K562 (cell line): ENCODE measurements at regions not wholly inside any gene's neighbourhood (a gene's known extent, or its start where the extent isn't known, plus 50 kb on each side); places are given as distances from the start of the nearest gene placed in this dataset.

ENCODE experiments used
- ATAC-seq: fragments of 200-7000 bp; cut with Tn5 transposase; 3 replicates; pipeline ENCODE4 v1.9.1; 2020; ENCODE audit warnings: moderate library complexity
- BruUV-seq: library from RNA; stranded (reverse); fragments of 400-500 nt; replicated peaks from 2 replicates; lab custom pipeline; 2021; lab: Mats Ljungman, UMichigan
- CTCF ChIA-PET: fragments of 300-600 bp; formaldehyde crosslinking; extraction: SDS; loops from one replicate; lab custom pipeline; 2021; ENCODE audit warnings: low intra/inter-chr PET ratio; lab: Yijun Ruan, JAX
- POLR2A ChIA-PET: fragments of 300-600, 350-650 bp; sonication (Branson Sonifier 250); formaldehyde crosslinking; extraction: SDS; loops from one replicate; lab custom pipeline; 2021; ENCODE audit warnings: antibody characterized with exemption, inconsistent platforms; lab: Yijun Ruan, JAX
- DNase-seq, 4 experiments: peaks; one replicate each; pipeline versions ENCODE4 v3.0.0 to v3.0.0-alpha.2; 2011 to 2018; ENCODE audit warnings: low spot score in 3 of 4, mixed read lengths in 3 of 4; ENCODE audit errors: extremely low read depth in 1 of 4
- FAIRE-seq: peaks from 2 replicates; lab custom pipeline; 2011; peaks lifted over from hg19 to GRCh38; lab: Jason Lieb, UNC
- H2AFZ ChIP-seq: 2 replicates; pipeline ENCODE4 v1.6.0; 2011; ENCODE audit warnings: low read depth, low read length, control low read depth, inconsistent platforms
- H3K27ac ChIP-seq: fragments of 200-600 bp; 3 replicates; pipeline ENCODE4 v1.8.0; 2011; ENCODE audit warnings: low read depth, mild to moderate bottlenecking, control low read depth, inconsistent platforms, low read length, moderate library complexity, mixed read lengths; ENCODE audit errors: extremely low read depth
- H3K27me3 ChIP-seq, 2 experiments: fragments of 300-600 bp in 1 of 2; 2 replicates in 1 of 2; 3 replicates in 1 of 2; pipeline versions ENCODE4 v1.6.0 to v1.8.0; 2011; ENCODE audit warnings: inconsistent platforms in 2 of 2, low read length in 2 of 2, mild to moderate bottlenecking in 1 of 2, mixed read lengths in 1 of 2, moderate library complexity in 1 of 2; ENCODE audit not compliant: control insufficient read depth in 2 of 2, insufficient read depth in 2 of 2
- H3K36me3 ChIP-seq: fragments of 300-600 bp; 3 replicates; pipeline ENCODE4 v1.8.0; 2011; ENCODE audit warnings: mild to moderate bottlenecking, low read length, inconsistent platforms; ENCODE audit not compliant: control insufficient read depth, insufficient read depth
- H3K4me1 ChIP-seq, 2 experiments: fragments of 200-600 bp in 1 of 2; replicated peaks in 1 of 2; 2 replicates in 1 of 2; 3 replicates in 1 of 2; pipeline versions ENCODE4 v1.5.1 to v1.8.0; 2011; ENCODE audit warnings: inconsistent platforms in 2 of 2, low read length in 2 of 2, mild to moderate bottlenecking in 1 of 2, mixed read lengths in 1 of 2, moderate library complexity in 1 of 2; ENCODE audit not compliant: control insufficient read depth in 2 of 2, insufficient read depth in 2 of 2
- H3K4me2 ChIP-seq: 2 replicates; pipeline ENCODE4 v1.6.1; 2011; ENCODE audit warnings: low read length, control low read depth, inconsistent platforms, mixed read lengths; ENCODE audit not compliant: insufficient read depth
- H3K4me3 ChIP-seq: fragments of 200-600 bp; sonication (generic), shearing (Covaris generic); 2 replicates; pipeline ENCODE4 v1.5.1; 2016; ENCODE audit warnings: control low read depth, inconsistent platforms
- H3K79me2 ChIP-seq: fragments of 200-600 bp; 3 replicates; pipeline ENCODE4 v1.8.0; 2011; ENCODE audit warnings: low read length, inconsistent platforms; ENCODE audit not compliant: control insufficient read depth, insufficient read depth
- H3K9ac ChIP-seq, 2 experiments: 2 replicates each; pipeline versions ENCODE4 v1.6.0 to v1.6.1; 2011; ENCODE audit warnings: low read depth in 2 of 2, low read length in 2 of 2, control low read depth in 1 of 2, inconsistent platforms in 1 of 2, mild to moderate bottlenecking in 1 of 2, mixed read lengths in 1 of 2; ENCODE audit not compliant: insufficient read depth in 1 of 2
- H3K9me1 ChIP-seq: one replicate; pipeline ENCODE4 v1.6.0; 2011; ENCODE audit warnings: inconsistent platforms, mild to moderate bottlenecking, low read length, moderate library complexity; ENCODE audit not compliant: control insufficient read depth, insufficient read depth
- H3K9me3 ChIP-seq: replicated peaks from 2 replicates; pipeline ENCODE4 v1.5.1; 2011; ENCODE audit warnings: low read depth, low read length, inconsistent platforms; ENCODE audit not compliant: control insufficient read depth, insufficient read depth
- H4K20me1 ChIP-seq: replicated peaks from 2 replicates; pipeline ENCODE4 v1.6.1; 2011; ENCODE audit warnings: low read length, inconsistent platforms, mixed read lengths; ENCODE audit not compliant: control insufficient read depth, insufficient read depth
- ATF1 ChIP-seq, 2 experiments: fragments of 450-650 bp in 1 of 2; IDR thresholded peaks; 2 replicates each; pipeline ENCODE4 v1.6.1; 2016; ENCODE audit warnings: missing compliant biosample characterization in 1 of 2, missing genetic modification characterization in 1 of 2
- ATF2 ChIP-seq: sonication (generic); formaldehyde crosslinking; IDR thresholded peaks from 2 replicates; pipeline ENCODE4 v1.8.1; 2022; ENCODE audit warnings: missing genetic modification reagents
- DACH1 ChIP-seq: fragments of 450-650 bp; IDR thresholded peaks from 2 replicates; pipeline ENCODE4 v1.6.1; 2018; ENCODE audit not compliant: partially characterized antibody
- EZH2 ChIP-seq: IDR thresholded peaks from 2 replicates; pipeline ENCODE4 v1.6.1; 2012; ENCODE audit warnings: low read depth, mild to moderate bottlenecking, inconsistent platforms, low read length, borderline replicate concordance
- GTF2B ChIP-seq: IDR thresholded peaks from 2 replicates; pipeline ENCODE4 v1.6.1; 2011; ENCODE audit not compliant: insufficient read length; ENCODE audit errors: extremely low read depth
- MBD1 ChIP-seq: fragments of 250-450 bp; sonication (Bioruptor Pico); IDR thresholded peaks from 2 replicates; pipeline ENCODE4 v1.8.0; 2022; ENCODE audit warnings: inconsistent platforms
- MECOM ChIP-seq: fragments of 250-450 bp; sonication (Bioruptor Pico); IDR thresholded peaks from 2 replicates; pipeline ENCODE4 v1.8.0; 2022; ENCODE audit warnings: inconsistent platforms
- PHF20 ChIP-seq: fragments of 450-650 bp; IDR thresholded peaks from 2 replicates; pipeline ENCODE4 v1.6.1; 2018; ENCODE audit not compliant: partially characterized antibody
- RHOXF2B ChIP-seq: fragments of 250-450 bp; sonication (Bioruptor Pico); conservative IDR thresholded peaks from 2 replicates; pipeline ENCODE4 v1.5.1; 2021
- USF2 ChIP-seq: sonication (generic); formaldehyde crosslinking; IDR thresholded peaks from 2 replicates; pipeline ENCODE4 v1.5.0; 2020; ENCODE audit warnings: missing genetic modification reagents
- ZZZ3 ChIP-seq: fragments of 450-650 bp; IDR thresholded peaks from 2 replicates; pipeline ENCODE4 v1.6.1; 2016; ENCODE audit warnings: antibody characterized with exemption, mild to moderate bottlenecking, moderate library complexity
- WGBS: fragments of 100-300 bp; shearing (Covaris generic); methylation state at CpG from one replicate; pipeline ENCODE4 v1.1.6; 2016; ENCODE audit warnings: low coverage, mixed read lengths; ENCODE audit not compliant: insufficient coverage; ENCODE audit errors: missing lambda C conversion rate; 5-methylcytosine and 5-hydroxymethylcytosine counted together
- in situ Hi-C: fragments of 300-500 bp; cut with MboI; formaldehyde crosslinking; loops from 4 replicates; pipeline ENCODE4 v1.15.0; 2018; ENCODE audit warnings: inconsistent platforms, mixed read lengths
- intact Hi-C: fragments of 100-400 bp; cut with micrococcal nuclease; formaldehyde crosslinking; loops from 2 replicates; pipeline ENCODE4 v1.14.2; 2022
- TF ChIP-seq, protein P1 (sequence below), 3 experiments: IDR thresholded peaks in 2 of 3; conservative IDR thresholded peaks in 1 of 3; 2 replicates each; pipeline ENCODE4 v1.5.1; 2011 to 2012; ENCODE audit warnings: low read length in 3 of 3, mild to moderate bottlenecking in 3 of 3, control low read depth in 2 of 3, improper control_type of control experiment in 1 of 3, inconsistent platforms in 1 of 3, low read depth in 1 of 3, mixed read lengths in 1 of 3, moderate library complexity in 1 of 3; ENCODE audit not compliant: insufficient read depth in 2 of 3

GRCh38 chr1:47577303-47578025 is 139.6 kb downstream of the FOXD2 start:
- Histone ChIP-seq H3K27me3 (peaks cover 34 to 72% of the 10 kb centered on the region in 2 experiments), H3K4me2 (no peak overlapping the region), H3K9ac (no peak overlapping the region), H3K4me3 (no peak overlapping the region), H3K79me2 (no peaks in the 10 kb centered on the region), H4K20me1 (peaks cover 6% of the 10 kb centered on the region; the same call in 1 of the 2 replicates), H3K9me3 (no peaks in the 10 kb centered on the region), H3K36me3 (no peaks in the 10 kb centered on the region), H3K27ac (no peak overlapping the region), H2AFZ (no peak overlapping the region), H3K4me1 (peaks cover 0 to 3% of the 10 kb centered on the region in 2 experiments; a peak in 1 of 5 replicates), H3K9me1 (no peaks in the 10 kb centered on the region)
- 0% methylated on average over 12 of the region's 12 CpGs for WGBS
- TF ChIP-seq MBD1 (CRISPR knock-in tag), result no peak
- TF ChIP-seq ZZZ3, result no peak
- TF ChIP-seq, protein P1, sequence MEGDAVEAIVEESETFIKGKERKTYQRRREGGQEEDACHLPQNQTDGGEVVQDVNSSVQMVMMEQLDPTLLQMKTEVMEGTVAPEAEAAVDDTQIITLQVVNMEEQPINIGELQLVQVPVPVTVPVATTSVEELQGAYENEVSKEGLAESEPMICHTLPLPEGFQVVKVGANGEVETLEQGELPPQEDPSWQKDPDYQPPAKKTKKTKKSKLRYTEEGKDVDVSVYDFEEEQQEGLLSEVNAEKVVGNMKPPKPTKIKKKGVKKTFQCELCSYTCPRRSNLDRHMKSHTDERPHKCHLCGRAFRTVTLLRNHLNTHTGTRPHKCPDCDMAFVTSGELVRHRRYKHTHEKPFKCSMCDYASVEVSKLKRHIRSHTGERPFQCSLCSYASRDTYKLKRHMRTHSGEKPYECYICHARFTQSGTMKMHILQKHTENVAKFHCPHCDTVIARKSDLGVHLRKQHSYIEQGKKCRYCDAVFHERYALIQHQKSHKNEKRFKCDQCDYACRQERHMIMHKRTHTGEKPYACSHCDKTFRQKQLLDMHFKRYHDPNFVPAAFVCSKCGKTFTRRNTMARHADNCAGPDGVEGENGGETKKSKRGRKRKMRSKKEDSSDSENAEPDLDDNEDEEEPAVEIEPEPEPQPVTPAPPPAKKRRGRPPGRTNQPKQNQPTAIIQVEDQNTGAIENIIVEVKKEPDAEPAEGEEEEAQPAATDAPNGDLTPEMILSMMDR (IDR thresholded peaks at IDR 0.05 in 2 of 3, conservative IDR thresholded peaks at IDR 0.05 in 1 of 3; ENCODE audit: insufficient read depth in 2 of 3, low read depth in 1 of 3, low read length in 3 of 3), result no peak
- TF ChIP-seq PHF20, result no peak
- TF ChIP-seq MECOM (CRISPR knock-in tag), result no peak
- TF ChIP-seq USF2, result no peak
- TF ChIP-seq ATF2, result no peak
- no peak for TF ChIP-seq DACH1
- TF ChIP-seq EZH2, result no peak
- TF ChIP-seq ATF1 (CRISPR knock-in tag; IDR thresholded peaks at IDR 0.05), result no peak
- TF ChIP-seq ATF1 (tag; IDR thresholded peaks at IDR 0.05), result no peak
- no peak for TF ChIP-seq RHOXF2B (CRISPR knock-in tag)
- TF ChIP-seq GTF2B, result no peak
- no TSS peak for BruUV-seq
- in situ Hi-C loops (no loop called here), intact Hi-C loops (no loop called here)
- ATAC-seq, result no peak
- POLR2A ChIA-PET, result interaction anchor here (0.8 to 1.0 kb wide), 3 partner anchors 8 to 28 kb away, joined by 3 to 6 read pairs (median 5); no protein-coding TSS in a partner anchor
- CTCF ChIA-PET, result no interaction called here
- no peak for DNase-seq
- FAIRE-seq, result no peak
